Fibroblast of the aortic adventitia (primary cell): ENCODE measurements at regions not wholly inside any gene's neighbourhood (a gene's known extent, or its start where the extent isn't known, plus 50 kb on each side); places are given as distances from the start of the nearest gene placed in this dataset.

Experiments
- DNase-seq: peaks from one replicate; pipeline ENCODE4 v3.0.0-alpha.2; 2010; ENCODE audit warnings: low read depth
- H3K4me3 ChIP-seq: 2 replicates; pipeline ENCODE4 v1.5.1; 2011; ENCODE audit warnings: low read depth, mild to moderate bottlenecking, control low read depth, low read length, moderate library complexity
- CTCF ChIP-seq: IDR thresholded peaks from 2 replicates; pipeline ENCODE4 v1.5.1; 2011; ENCODE audit warnings: mild to moderate bottlenecking, low read length, control low read depth, inconsistent platforms; ENCODE audit not compliant: insufficient read depth

GRCh38 chr17:72406498-72406897, 285.7 kb downstream of the SOX9 start:
- no peak for DNase-seq

DNA sequence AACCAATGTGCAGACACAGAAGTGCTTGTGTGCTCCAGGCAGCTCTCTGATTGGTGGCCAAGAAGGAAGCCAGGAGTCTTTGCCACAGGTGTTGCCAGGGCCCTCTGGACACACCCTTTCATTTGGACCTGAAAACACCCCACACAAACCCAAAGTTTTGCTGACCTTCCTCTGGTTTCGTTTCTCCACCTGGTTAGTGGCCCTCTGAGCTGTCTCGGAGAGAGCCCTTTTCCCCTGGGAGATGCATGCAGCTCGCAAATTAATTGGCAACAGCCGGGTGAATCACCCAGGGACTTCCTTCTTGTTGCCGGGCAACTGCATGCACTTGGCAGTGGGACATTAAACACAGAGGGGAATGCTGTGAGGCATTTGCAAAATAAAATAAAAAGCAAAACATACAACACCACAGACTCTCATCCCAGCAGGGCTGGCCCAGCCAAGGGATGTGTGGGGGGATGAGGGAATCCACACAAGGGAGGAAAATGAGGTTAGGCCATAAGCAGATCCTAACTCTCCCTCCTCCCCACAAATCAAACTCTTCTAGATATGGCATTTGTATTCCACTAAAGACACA, 286.6 kb downstream of the SOX9 start:
- no peak overlapping the region for H3K4me3 ChIP-seq
- DNase-seq: peak; percentile 93
- TF ChIP-seq CTCF: no peak

More at GRCh38 chr17:72406498-72406897, 285.7 kb downstream of the SOX9 start:
- no peak for TF ChIP-seq CTCF
- H3K4me3 ChIP-seq: no peak overlapping the region

DNA sequence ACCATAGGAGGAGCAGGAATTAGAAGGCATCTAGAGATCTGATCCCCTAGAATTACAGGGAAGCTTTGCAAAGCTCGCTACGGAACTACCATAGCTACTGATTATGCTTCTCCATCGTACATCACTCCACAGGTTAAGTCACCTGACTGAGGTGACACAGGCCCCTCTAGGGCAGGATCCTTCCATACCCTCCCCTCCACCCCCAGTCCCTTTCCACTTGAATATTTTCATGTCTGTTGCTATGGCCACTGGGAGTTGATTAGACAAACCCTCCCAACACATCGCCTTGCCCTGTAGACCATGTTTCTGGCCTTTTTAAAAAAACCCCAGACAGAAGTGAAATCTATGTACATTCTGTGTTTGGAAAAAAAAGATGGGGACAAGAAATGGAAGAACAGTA, 287.1 kb downstream of the SOX9 start:
- no peak for DNase-seq
- TF ChIP-seq CTCF: no peak
- H3K4me3 ChIP-seq: no peak overlapping the region

DNA sequence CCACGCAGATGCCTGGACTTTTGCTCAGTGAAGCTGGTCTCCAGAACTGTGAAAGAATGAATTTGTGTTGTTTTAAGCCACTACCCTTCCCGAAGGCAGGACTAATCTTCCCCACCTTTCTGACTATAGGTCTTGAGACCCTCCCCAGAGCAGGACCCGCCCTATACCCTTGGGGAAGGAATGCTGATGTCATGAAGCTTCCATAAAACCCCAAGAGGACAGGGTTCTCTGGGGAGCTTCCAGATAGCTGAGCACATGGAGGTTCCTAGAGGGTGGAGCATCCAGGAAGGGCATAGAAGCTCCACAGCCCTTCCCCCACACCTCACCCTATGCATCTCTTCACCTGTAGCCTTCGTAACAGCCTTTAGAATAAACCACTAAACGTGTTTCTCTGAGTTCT, 287.8 kb downstream of the SOX9 start:
- DNase-seq: no peak
- TF ChIP-seq CTCF: no peak
- H3K4me3 ChIP-seq: no peak overlapping the region

GRCh38 chr17:72409405-72410002, 288.7 kb downstream of the SOX9 start:
- no peak overlapping the region for H3K4me3 ChIP-seq
- DNase-seq: no peak
- TF ChIP-seq CTCF: no peak

DNA sequence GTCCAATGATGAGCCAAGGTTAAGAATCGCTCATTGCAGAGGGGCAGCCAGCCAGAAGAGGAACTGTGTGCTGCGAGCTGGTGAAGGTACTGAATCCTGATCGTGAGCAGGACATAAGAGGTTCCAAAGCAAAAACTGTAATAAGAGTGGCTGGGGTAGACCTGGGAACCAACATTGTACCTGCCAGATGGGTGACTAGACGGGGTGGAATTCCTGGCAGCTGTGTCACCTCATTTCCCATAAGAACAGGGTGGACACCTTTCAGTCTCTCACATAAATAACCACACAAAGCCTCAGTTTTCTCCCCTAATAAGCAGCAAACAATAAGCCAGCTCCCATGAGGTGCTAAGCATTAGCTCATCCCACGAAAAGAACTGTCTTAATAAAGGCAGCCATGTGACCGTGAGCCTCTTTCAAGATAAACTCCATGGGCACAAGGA, 290.3 kb downstream of the SOX9 start:
- no peak overlapping the region for H3K4me3 ChIP-seq
- no peak for DNase-seq
- TF ChIP-seq CTCF: no peak

DNA sequence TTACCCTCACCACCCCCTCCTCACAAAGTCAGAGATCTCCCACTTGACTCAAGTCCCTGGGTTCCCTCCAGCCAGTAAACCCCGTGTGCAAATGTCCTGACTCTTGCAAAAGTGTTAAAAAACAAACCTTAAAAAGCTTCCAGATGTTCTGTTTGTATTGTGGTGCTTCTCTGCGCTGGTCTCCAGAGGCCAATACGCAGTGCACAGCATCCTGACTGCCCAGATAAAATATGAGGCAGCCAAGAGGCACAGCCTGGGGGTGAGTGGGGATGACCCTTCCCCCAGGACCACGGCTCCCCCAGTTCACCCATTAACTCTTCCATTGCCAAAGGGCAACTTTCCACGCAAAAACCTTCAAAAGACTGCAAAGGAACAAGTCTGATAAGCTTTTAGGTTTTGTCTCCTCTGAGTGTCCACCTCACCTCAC, 291.8 kb downstream of the SOX9 start:
- H3K4me3 ChIP-seq: no peak overlapping the region
- no peak for DNase-seq
- TF ChIP-seq CTCF: no peak
